K562 (cell line): ENCODE measurements at regions not wholly inside any gene's neighbourhood (a gene's known extent, or its start where the extent isn't known, plus 50 kb on each side); places are given as distances from the start of the nearest gene placed in this dataset.

Experiments used
- FOSL1 ChIP-seq: fragments of 200-800 bp; sonication (Bioruptor generic); conservative IDR thresholded peaks from 2 replicates; pipeline ENCODE4 v1.6.1; 2016; ENCODE audit warnings: missing genetic modification characterization, missing compliant biosample characterization
- FOXM1 ChIP-seq, 2 experiments: fragments of 450-650 bp in 1 of 2; sonication (generic) in 1 of 2; formaldehyde crosslinking in 1 of 2; IDR thresholded peaks; 2 replicates each; pipeline versions ENCODE4 v1.6.1 to v1.9.0; 2017 to 2022; ENCODE audit warnings: low read depth in 2 of 2, mild to moderate bottlenecking in 2 of 2, missing genetic modification reagents in 1 of 2, moderate library complexity in 1 of 2
- HCFC1 ChIP-seq: IDR thresholded peaks from 2 replicates; pipeline ENCODE4 v1.6.1; 2012; ENCODE audit warnings: low read depth, low read length, improper control_type of control experiment
- IRF1 ChIP-seq: sonication (generic); formaldehyde crosslinking; IDR thresholded peaks from 2 replicates; pipeline ENCODE4 v1.8.0; 2022; ENCODE audit warnings: missing genetic modification reagents, mild to moderate bottlenecking, borderline replicate concordance
- MTA1 ChIP-seq: fragments of 450-650 bp; IDR thresholded peaks from 2 replicates; pipeline ENCODE4 v1.6.1; 2017; ENCODE audit warnings: borderline replicate concordance
- PRPF4 ChIP-seq: fragments of 200-400 bp; formaldehyde crosslinking; IDR thresholded peaks from one replicate; pipeline ENCODE4 v1.6.1; 2017; ENCODE audit warnings: low read length, low read depth, mild to moderate bottlenecking; ENCODE audit not compliant: insufficient read depth, poor library complexity, severe bottlenecking
- ZNF23 ChIP-seq: fragments of 250-450 bp; sonication (Bioruptor Pico); IDR thresholded peaks from 2 replicates; pipeline ENCODE4 v1.4.0; 2020; ENCODE audit warnings: mild to moderate bottlenecking
- ZNF24 ChIP-seq: fragments of 450-650 bp; IDR thresholded peaks from 2 replicates; pipeline ENCODE4 v1.6.1; 2016
- TF ChIP-seq, protein P1 (sequence below): fragments of 450-650 bp; formaldehyde crosslinking; IDR thresholded peaks from 2 replicates; pipeline ENCODE4 v1.4.0; 2020; ENCODE audit warnings: mild to moderate bottlenecking, moderate library complexity
- TF ChIP-seq, protein P2 (sequence below), 3 experiments: IDR thresholded peaks in 2 of 3; conservative IDR thresholded peaks in 1 of 3; 2 replicates each; pipeline ENCODE4 v1.5.1; 2011 to 2012; ENCODE audit warnings: low read length in 3 of 3, mild to moderate bottlenecking in 3 of 3, control low read depth in 2 of 3, improper control_type of control experiment in 1 of 3, inconsistent platforms in 1 of 3, low read depth in 1 of 3, mixed read lengths in 1 of 3, moderate library complexity in 1 of 3; ENCODE audit not compliant: insufficient read depth in 2 of 3
- TF ChIP-seq, protein P3 (sequence below): IDR thresholded peaks from 2 replicates; pipeline ENCODE4 v1.6.1; 2016; ENCODE audit warnings: missing genetic modification characterization, missing compliant biosample characterization
- TF ChIP-seq, protein P4 (sequence below): sonication (generic); formaldehyde crosslinking; IDR thresholded peaks from 2 replicates; pipeline ENCODE4 v1.8.1; 2023; ENCODE audit warnings: mild to moderate bottlenecking, missing genetic modification reagents, moderate library complexity
- TF ChIP-seq, protein P5 (sequence below): fragments of 450-650 bp; IDR thresholded peaks from 2 replicates; pipeline ENCODE4 v1.6.1; 2018; ENCODE audit not compliant: partially characterized antibody

- TF ChIP-seq, protein P1, sequence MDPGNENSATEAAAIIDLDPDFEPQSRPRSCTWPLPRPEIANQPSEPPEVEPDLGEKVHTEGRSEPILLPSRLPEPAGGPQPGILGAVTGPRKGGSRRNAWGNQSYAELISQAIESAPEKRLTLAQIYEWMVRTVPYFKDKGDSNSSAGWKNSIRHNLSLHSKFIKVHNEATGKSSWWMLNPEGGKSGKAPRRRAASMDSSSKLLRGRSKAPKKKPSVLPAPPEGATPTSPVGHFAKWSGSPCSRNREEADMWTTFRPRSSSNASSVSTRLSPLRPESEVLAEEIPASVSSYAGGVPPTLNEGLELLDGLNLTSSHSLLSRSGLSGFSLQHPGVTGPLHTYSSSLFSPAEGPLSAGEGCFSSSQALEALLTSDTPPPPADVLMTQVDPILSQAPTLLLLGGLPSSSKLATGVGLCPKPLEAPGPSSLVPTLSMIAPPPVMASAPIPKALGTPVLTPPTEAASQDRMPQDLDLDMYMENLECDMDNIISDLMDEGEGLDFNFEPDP (CRISPR knock-in tag), result no peak
- TF ChIP-seq ZNF23 (CRISPR knock-in tag) (no peak), PRPF4 (no peak), FOSL1 (no peak), FOXM1 (IDR thresholded peaks at IDR 0.05; ENCODE audit: low read depth) (no peak), FOXM1 (CRISPR knock-in tag; IDR thresholded peaks at IDR 0.05; ENCODE audit: low read depth) (no peak), MTA1 (no peak), HCFC1 (no peak), ZNF24 (no peak), IRF1 (CRISPR knock-in tag) (no peak)
- TF ChIP-seq, protein P2, sequence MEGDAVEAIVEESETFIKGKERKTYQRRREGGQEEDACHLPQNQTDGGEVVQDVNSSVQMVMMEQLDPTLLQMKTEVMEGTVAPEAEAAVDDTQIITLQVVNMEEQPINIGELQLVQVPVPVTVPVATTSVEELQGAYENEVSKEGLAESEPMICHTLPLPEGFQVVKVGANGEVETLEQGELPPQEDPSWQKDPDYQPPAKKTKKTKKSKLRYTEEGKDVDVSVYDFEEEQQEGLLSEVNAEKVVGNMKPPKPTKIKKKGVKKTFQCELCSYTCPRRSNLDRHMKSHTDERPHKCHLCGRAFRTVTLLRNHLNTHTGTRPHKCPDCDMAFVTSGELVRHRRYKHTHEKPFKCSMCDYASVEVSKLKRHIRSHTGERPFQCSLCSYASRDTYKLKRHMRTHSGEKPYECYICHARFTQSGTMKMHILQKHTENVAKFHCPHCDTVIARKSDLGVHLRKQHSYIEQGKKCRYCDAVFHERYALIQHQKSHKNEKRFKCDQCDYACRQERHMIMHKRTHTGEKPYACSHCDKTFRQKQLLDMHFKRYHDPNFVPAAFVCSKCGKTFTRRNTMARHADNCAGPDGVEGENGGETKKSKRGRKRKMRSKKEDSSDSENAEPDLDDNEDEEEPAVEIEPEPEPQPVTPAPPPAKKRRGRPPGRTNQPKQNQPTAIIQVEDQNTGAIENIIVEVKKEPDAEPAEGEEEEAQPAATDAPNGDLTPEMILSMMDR (IDR thresholded peaks at IDR 0.05 in 2 of 3, conservative IDR thresholded peaks at IDR 0.05 in 1 of 3; ENCODE audit: insufficient read depth in 2 of 3, low read depth in 1 of 3, low read length in 3 of 3), result no peak
- TF ChIP-seq, protein P3, sequence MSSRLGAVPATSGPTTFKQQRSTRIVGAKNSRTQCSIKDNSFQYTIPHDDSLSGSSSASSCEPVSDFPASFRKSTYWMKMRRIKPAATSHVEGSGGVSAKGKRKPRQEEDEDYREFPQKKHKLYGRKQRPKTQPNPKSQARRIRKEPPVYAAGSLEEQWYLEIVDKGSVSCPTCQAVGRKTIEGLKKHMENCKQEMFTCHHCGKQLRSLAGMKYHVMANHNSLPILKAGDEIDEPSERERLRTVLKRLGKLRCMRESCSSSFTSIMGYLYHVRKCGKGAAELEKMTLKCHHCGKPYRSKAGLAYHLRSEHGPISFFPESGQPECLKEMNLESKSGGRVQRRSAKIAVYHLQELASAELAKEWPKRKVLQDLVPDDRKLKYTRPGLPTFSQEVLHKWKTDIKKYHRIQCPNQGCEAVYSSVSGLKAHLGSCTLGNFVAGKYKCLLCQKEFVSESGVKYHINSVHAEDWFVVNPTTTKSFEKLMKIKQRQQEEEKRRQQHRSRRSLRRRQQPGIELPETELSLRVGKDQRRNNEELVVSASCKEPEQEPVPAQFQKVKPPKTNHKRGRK (tag), result no peak
- TF ChIP-seq, protein P4, sequence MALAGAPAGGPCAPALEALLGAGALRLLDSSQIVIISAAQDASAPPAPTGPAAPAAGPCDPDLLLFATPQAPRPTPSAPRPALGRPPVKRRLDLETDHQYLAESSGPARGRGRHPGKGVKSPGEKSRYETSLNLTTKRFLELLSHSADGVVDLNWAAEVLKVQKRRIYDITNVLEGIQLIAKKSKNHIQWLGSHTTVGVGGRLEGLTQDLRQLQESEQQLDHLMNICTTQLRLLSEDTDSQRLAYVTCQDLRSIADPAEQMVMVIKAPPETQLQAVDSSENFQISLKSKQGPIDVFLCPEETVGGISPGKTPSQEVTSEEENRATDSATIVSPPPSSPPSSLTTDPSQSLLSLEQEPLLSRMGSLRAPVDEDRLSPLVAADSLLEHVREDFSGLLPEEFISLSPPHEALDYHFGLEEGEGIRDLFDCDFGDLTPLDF (CRISPR knock-in tag), result no peak
- TF ChIP-seq, protein P5, sequence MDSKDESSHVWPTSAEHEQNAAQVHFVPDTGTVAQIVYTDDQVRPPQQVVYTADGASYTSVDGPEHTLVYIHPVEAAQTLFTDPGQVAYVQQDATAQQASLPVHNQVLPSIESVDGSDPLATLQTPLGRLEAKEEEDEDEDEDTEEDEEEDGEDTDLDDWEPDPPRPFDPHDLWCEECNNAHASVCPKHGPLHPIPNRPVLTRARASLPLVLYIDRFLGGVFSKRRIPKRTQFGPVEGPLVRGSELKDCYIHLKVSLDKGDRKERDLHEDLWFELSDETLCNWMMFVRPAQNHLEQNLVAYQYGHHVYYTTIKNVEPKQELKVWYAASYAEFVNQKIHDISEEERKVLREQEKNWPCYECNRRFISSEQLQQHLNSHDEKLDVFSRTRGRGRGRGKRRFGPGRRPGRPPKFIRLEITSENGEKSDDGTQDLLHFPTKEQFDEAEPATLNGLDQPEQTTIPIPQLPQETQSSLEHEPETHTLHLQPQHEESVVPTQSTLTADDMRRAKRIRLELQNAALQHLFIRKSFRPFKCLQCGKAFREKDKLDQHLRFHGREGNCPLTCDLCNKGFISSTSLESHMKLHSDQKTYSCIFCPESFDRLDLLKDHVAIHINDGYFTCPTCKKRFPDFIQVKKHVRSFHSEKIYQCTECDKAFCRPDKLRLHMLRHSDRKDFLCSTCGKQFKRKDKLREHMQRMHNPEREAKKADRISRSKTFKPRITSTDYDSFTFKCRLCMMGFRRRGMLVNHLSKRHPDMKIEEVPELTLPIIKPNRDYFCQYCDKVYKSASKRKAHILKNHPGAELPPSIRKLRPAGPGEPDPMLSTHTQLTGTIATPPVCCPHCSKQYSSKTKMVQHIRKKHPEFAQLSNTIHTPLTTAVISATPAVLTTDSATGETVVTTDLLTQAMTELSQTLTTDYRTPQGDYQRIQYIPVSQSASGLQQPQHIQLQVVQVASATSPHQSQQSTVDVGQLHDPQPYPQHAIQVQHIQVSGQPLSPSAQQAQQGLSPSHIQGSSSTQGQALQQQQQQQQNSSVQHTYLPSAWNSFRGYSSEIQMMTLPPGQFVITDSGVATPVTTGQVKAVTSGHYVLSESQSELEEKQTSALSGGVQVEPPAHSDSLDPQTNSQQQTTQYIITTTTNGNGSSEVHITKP, result no peak
Measured at GRCh38 chr12:126233625-126234024, 1168.4 kb downstream of the AACS start.
